Muscle of back (tissue), 3 donors: ENCODE measurements at regions not wholly inside any gene's neighbourhood (a gene's known extent, or its start where the extent isn't known, plus 50 kb on each side); places are given as distances from the start of the nearest gene placed in this dataset.

ENCODE experiments used
- DNase-seq, 3 donors: peaks; one replicate each; pipeline versions ENCODE4 v3.0.0 to v3.0.0-alpha.2; 2013

DNA sequence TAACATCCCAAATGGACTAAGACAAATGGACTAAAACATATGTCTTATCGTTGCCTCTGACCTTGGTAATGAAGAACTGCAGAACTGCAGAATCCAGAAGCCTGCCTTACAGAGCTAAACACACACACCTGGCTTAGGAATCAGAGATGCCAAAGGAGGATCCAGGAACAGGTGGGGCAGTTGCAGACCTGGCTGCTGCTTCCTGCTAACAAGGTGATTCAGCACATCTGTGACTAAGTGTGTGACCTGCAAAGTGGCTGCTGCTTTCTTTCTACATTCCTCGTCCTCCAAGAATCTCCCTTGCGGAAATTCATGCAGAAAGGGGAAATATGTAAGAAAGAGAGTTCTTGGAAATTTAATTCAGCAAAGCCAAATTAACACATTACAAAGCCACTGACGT is 96.8 kb upstream of the NLGN4X start:
- no peak for DNase-seq

DNA sequence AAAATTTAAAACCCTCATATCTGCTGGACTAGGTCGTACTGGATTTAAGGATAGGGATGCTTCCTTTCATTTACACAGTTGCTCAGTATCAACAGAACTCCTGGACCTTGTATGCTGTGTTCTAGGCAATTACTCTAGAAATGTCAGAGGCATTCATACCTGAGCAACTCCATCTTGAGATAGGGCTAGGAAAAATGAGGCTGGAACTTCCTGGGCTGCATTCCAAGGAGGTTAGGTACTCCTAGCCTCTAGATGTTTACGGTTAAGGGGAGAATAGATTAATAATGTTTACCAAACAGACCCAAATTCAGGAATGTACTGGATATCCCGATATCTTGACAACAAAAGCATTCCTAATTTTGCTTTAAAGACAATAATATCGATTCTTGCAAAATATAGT is 84.7 kb upstream of the NLGN4X start:
- DNase-seq, result no peak

DNA sequence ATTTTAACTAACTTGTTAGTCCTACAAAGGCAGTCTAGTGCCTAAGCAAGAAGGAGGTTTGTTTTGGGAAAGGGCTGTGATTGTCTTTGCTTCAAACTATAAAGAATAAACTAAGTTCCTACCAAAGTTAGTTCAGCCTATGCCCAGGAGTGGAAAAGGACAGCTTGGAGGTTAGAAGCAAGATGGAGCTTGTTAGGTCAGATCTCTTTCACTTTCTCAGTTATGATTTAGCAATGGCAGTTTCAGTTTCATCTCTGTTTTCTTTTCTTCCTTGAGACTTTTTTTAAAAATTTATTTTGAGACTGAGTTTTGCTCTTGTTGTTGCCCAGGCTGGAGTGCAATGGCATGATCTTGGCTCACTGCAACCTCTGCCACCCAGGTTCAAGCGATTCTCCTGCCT is 82.9 kb upstream of the NLGN4X start:
- DNase-seq, result no peak

DNA sequence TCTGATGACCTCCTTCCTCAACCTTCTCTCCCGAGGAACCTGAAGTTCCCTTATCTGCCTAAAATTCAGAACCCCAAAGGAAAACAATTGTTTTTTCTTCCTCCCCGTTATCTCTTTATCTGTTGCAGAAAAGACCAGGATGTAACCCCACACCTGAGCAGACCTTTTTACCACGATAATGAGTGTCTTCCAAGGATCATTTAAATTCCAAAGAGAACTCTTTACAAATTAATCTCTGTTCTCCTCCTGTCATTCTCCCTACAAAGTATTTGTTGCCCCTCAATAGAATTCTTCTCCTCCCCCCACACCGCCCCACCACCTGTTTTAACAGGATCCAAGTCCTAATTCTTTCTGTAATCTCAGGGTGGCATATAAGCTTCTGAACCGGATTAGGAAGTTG is 78.5 kb upstream of the NLGN4X start:
- no peak for DNase-seq

DNA sequence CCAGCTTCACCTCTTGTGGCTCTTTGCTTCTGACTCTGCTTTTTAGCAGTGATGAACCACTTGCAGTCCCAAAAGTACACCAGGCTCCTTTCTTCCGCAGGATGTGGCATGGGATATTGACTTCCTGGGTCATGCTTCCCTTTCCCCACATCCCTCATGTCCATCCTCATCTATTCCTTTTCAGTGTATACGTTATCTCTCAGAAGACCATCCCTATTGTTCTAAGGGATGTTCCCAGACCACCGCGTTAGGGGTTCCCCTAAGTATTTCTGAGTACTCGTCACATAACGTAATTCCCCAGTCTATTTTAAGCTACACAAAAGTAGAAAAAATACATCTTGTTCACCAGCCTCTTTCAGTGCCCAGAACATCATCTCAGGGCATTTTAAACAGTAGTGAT is 71.1 kb upstream of the NLGN4X start:
- no peak for DNase-seq

DNA sequence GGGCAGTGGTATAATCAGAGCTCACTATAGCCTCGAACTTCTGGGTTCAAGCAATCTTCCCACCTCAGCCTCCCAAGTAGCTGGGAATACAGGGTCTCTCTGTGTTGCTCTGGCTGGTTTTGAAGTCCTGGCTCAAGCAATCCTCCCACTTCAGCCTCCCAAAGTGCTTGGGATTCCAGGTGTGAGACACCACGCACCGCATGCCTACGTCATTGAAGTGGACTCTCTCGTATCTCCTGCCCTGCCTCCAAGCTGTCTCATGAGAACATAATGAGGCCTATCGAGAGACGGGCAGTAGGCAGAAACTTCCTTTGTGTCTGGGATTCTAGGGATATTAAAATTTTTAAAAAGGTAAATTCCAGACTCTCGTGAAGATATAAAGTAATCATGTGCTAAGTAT is 65.0 kb upstream of the NLGN4X start:
- DNase-seq, result no peak

DNA sequence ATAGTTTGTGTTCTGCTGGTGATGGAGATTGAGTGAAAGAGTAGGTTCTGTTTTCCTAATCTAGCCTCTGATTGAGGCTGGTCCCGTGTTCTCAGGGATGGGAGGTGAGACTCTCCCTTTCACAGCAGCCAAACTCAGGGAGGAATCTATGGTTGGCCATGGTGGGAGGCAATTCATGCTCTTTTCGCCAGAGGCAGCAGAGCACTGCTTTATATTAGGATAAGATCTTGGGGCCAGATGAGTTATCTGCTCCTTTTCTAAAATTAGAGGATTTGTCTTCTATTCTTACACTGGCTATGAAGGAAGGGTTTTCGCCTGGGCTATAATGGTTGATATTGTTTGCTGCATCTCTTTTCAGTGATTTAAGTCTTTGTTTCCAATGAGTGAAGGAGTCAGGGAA is 63.9 kb upstream of the NLGN4X start:
- DNase-seq, result no peak

DNA sequence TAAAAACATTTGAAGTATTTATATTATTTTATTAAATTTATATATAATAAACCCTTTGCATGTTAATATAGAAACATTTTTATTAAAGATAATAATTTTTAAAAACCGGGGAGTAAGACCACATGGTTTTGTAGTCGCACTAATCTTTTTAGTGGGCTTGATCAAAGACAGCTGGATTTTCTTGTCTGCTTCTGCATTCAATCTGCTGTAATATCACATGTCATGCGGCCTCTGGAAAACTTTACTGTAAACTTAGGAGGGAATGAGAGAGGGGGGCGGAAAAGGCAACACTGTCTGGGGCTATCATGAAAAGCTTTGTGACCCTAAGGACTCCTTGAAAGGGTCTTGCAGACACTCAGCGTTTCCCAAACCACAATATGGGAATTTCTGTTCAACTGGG is 62.8 kb upstream of the NLGN4X start:
- no peak for DNase-seq

DNA sequence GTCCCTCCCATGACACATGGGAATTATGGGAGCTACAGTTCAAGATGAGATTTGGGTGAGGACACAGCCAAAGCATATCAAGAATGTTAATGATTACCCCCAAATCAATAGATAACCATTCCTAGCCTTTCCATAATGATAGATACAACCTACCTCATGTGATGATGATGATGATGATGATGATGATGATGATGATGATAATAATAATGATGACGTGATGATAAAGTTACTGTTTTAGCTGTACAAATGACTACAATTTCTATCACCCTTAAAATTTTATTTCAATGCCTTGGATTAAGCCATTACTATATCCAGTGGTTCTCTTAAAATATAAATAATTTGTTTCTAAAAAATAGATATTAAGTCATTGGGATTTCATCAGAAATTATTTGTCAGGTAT is 55.2 kb upstream of the NLGN4X start:
- DNase-seq, result no peak

DNA sequence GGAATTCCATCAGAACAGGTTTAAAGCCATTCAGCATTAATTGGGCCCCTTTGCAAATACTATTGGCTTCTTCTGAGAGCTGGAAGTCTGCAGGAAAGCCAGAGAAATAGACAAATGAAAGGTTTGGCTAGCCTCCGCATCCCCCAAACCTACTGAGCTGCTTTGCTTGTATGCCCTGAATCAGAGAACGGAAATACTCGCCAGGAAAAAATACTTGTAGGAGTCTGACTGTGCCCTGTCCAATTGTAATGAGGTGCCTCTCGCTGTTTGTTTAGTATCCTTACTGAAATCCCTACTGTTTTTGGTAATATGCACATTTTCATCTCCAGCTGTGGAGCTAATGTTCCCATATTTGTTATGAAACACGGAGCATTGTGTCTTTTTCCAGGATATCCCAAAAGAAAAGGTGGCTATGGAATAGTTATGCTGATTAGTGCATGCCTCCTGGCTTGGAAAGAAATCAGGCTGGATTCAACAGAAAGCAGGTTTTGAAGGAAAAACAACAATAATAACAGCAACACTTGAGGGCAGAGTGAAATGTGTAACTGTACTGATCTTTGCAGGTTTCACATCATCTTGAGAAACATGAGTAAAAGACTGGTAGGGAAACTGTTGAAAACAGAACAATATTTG is 50.7 kb upstream of the NLGN4X start:
- DNase-seq, result no peak
